ENCODE measurements at regions not wholly inside any gene's neighbourhood (a gene's known extent, or its start where the extent isn't known, plus 50 kb on each side); places are given as distances from the start of the nearest gene placed in this dataset.

DNA sequence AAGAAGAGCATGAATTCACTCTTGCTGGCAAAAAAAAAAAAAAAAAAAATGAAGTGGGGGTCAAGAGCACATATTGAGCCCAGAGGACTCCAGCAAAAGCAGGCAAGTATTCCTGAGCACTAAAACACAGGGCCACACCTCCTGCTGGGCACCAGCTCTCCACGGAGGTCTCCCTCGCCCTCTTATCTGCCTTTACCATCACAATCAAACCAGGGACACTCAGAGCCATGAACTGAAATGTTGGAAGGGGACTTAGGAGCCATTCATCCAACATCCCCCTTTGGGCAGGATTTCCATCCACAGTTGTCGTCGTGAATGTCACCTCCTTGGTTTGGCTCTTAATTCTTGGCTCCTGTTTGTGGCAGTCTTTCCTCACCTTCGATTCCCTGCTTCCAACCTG is 89.8 kb upstream of the GNAO1 start:
- Histone ChIP-seq H3K27ac (ENCODE audit: low read depth, low read length) (no peak overlapping the region), H3K4me3 (ENCODE audit: low read depth, low read length) (no peak overlapping the region)
- DNase-seq (ENCODE audit: low read depth in 4 of 6, low spot score in 6 of 6), result no peak

DNA sequence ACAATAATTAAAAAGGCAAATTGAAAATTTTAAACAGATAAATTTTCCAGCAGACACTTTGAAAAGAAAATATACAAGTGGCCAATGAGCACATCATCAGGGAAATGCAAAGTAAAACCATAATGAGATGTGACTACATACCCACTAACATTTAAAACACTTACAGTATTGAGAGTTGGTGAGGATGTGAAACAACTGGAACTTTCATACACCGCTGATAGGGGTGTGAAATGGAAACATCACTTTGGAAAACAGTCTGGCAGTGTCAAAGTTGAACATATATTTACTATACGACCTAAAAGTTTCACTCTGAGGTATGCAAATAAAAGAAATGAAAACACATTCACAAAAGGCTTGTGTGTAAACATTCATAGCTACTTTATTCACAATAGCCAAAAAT is 94.0 kb upstream of the GNAO1 start:
- no peak overlapping the region for H3K27ac ChIP-seq (ENCODE audit: low read depth, low read length)
- peaks cover 9% of the 10 kb centered on the region for H3K4me1 ChIP-seq (ENCODE audit: control insufficient read depth, insufficient read depth, low read length)
- no peaks in the 10 kb centered on the region for H3K9me3 ChIP-seq (ENCODE audit: control insufficient read depth, insufficient read depth, low read length)
- WGBS (ENCODE audit: insufficient coverage), result no CpG with 5 or more reads among the region's 2 CpGs
- DNase-seq (ENCODE audit: low read depth in 4 of 6, low spot score in 6 of 6), result no peak
- no peak overlapping the region for H3K4me3 ChIP-seq (ENCODE audit: low read depth, low read length)
- H3K36me3 ChIP-seq (ENCODE audit: control insufficient read depth, insufficient read depth, low read length), result no peaks in the 10 kb centered on the region
- no peaks in the 10 kb centered on the region for H3K27me3 ChIP-seq (ENCODE audit: control insufficient read depth, insufficient read depth, low read length)

More for the DNA sequence above, 89.8 kb upstream of the GNAO1 start:
- H3K4me1 ChIP-seq (ENCODE audit: control insufficient read depth, insufficient read depth, low read length), result peaks cover 19% of the 10 kb centered on the region
- H3K36me3 ChIP-seq (ENCODE audit: control insufficient read depth, insufficient read depth, low read length), result no peaks in the 10 kb centered on the region
- 65% methylated on average over 5 of the region's 5 CpGs for WGBS (ENCODE audit: insufficient coverage)
- H3K9me3 ChIP-seq (ENCODE audit: control insufficient read depth, insufficient read depth, low read length), result no peaks in the 10 kb centered on the region
- no peaks in the 10 kb centered on the region for H3K27me3 ChIP-seq (ENCODE audit: control insufficient read depth, insufficient read depth, low read length)

DNA sequence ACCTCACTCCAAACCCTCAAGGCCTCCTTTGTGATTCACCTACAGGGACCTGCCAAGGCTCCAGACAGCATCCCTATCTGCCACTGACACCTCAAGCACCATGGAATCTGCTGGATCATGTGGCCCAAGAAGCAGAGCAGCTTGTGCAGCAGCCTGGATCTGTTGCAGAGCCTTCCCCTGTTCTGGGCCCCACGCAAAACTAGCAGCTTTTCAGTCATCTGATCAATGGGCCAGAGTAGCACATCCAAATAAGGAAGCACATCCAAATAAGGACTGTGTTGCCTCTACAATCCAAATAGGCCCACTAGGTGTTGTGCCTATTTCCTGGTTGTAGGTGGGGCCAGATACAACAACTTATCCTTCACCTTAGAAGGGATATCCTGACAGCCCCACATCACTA is 97.1 kb upstream of the GNAO1 start:
- H3K9me3 ChIP-seq (ENCODE audit: control insufficient read depth, insufficient read depth, low read length), result no peaks in the 10 kb centered on the region
- H3K27me3 ChIP-seq (ENCODE audit: control insufficient read depth, insufficient read depth, low read length), result no peaks in the 10 kb centered on the region
- no peak overlapping the region for H3K27ac ChIP-seq (ENCODE audit: low read depth, low read length)
- no peak overlapping the region for H3K4me3 ChIP-seq (ENCODE audit: low read depth, low read length)
- no peak for DNase-seq (ENCODE audit: low read depth in 4 of 6, low spot score in 6 of 6)
- H3K36me3 ChIP-seq (ENCODE audit: control insufficient read depth, insufficient read depth, low read length), result no peaks in the 10 kb centered on the region
- 86% methylated on average over 1 of the region's 1 CpG for WGBS (ENCODE audit: insufficient coverage)
- H3K4me1 ChIP-seq (ENCODE audit: control insufficient read depth, insufficient read depth, low read length), result no peaks in the 10 kb centered on the region

DNA sequence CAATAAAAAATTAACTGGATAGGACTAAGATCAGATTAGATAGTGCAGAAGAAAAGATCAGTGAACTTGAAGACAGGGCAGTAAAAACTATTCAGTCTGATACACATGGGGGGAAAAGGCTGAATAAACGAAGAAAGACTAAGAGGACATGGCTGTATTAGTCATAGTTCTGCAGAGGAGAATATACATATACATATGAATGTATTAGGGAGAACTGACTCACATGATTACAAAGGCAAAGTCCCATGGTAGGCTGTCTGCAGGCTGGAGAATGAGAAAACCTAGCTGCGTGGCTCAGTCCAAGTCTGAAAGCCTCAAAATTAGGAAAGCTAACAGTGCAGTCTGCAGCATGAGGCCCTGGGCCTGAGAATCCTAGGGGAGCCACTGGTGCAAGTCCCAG is 98.2 kb upstream of the GNAO1 start:
- Histone ChIP-seq H3K36me3 (ENCODE audit: control insufficient read depth, insufficient read depth, low read length) (no peaks in the 10 kb centered on the region), H3K4me1 (ENCODE audit: control insufficient read depth, insufficient read depth, low read length) (no peaks in the 10 kb centered on the region), H3K27me3 (ENCODE audit: control insufficient read depth, insufficient read depth, low read length) (no peaks in the 10 kb centered on the region), H3K4me3 (ENCODE audit: low read depth, low read length) (no peak overlapping the region), H3K27ac (ENCODE audit: low read depth, low read length) (no peak overlapping the region), H3K9me3 (ENCODE audit: control insufficient read depth, insufficient read depth, low read length) (no peaks in the 10 kb centered on the region)
- 94% methylated on average over 1 of the region's 2 CpGs for WGBS (ENCODE audit: insufficient coverage)
- no peak for DNase-seq (ENCODE audit: low read depth in 4 of 6, low spot score in 6 of 6)

GRCh38 chr16:56090076-56090475 is 101.2 kb upstream of the GNAO1 start:
- H3K27ac ChIP-seq (ENCODE audit: low read depth, low read length), result no peak overlapping the region
- H3K27me3 ChIP-seq (ENCODE audit: control insufficient read depth, insufficient read depth, low read length), result no peaks in the 10 kb centered on the region
- DNase-seq (ENCODE audit: low read depth in 4 of 6, low spot score in 6 of 6), result no peak
- no peaks in the 10 kb centered on the region for H3K36me3 ChIP-seq (ENCODE audit: control insufficient read depth, insufficient read depth, low read length)
- 86% methylated on average over 1 of the region's 2 CpGs for WGBS (ENCODE audit: insufficient coverage)
- H3K4me3 ChIP-seq (ENCODE audit: low read depth, low read length), result no peak overlapping the region
- no peaks in the 10 kb centered on the region for H3K4me1 ChIP-seq (ENCODE audit: control insufficient read depth, insufficient read depth, low read length)
- H3K9me3 ChIP-seq (ENCODE audit: control insufficient read depth, insufficient read depth, low read length), result no peaks in the 10 kb centered on the region

- Histone ChIP-seq H3K4me3 (ENCODE audit: low read depth, low read length) (no peak overlapping the region), H3K9me3 (ENCODE audit: control insufficient read depth, insufficient read depth, low read length) (no peaks in the 10 kb centered on the region), H3K4me1 (ENCODE audit: control insufficient read depth, insufficient read depth, low read length) (no peaks in the 10 kb centered on the region), H3K36me3 (ENCODE audit: control insufficient read depth, insufficient read depth, low read length) (no peaks in the 10 kb centered on the region), H3K27me3 (ENCODE audit: control insufficient read depth, insufficient read depth, low read length) (no peaks in the 10 kb centered on the region), H3K27ac (ENCODE audit: low read depth, low read length) (no peak overlapping the region)
- no peak for DNase-seq (ENCODE audit: low read depth in 4 of 6, low spot score in 6 of 6)
- WGBS (ENCODE audit: insufficient coverage), result 92% methylated on average over 3 of the region's 6 CpGs
These were observed 103.7 kb upstream of the GNAO1 start for GRCh38 chr16:56087626-56088025.

- H3K36me3 ChIP-seq (ENCODE audit: control insufficient read depth, insufficient read depth, low read length), result no peaks in the 10 kb centered on the region
- H3K27ac ChIP-seq (ENCODE audit: low read depth, low read length), result no peak overlapping the region
- no peaks in the 10 kb centered on the region for H3K9me3 ChIP-seq (ENCODE audit: control insufficient read depth, insufficient read depth, low read length)
- H3K4me3 ChIP-seq (ENCODE audit: low read depth, low read length), result no peak overlapping the region
- 100% methylated on average over 2 of the region's 2 CpGs for whole genome bisulfite sequencing (ENCODE audit: insufficient coverage)
- H3K27me3 ChIP-seq (ENCODE audit: control insufficient read depth, insufficient read depth, low read length), result no peaks in the 10 kb centered on the region
- no peaks in the 10 kb centered on the region for H3K4me1 ChIP-seq (ENCODE audit: control insufficient read depth, insufficient read depth, low read length)
- no peak for DNase-seq (ENCODE audit: low read depth in 4 of 6, low spot score in 6 of 6)
These were observed 109.9 kb upstream of the GNAO1 start for GRCh38 chr16:56081371-56081770.

DNA sequence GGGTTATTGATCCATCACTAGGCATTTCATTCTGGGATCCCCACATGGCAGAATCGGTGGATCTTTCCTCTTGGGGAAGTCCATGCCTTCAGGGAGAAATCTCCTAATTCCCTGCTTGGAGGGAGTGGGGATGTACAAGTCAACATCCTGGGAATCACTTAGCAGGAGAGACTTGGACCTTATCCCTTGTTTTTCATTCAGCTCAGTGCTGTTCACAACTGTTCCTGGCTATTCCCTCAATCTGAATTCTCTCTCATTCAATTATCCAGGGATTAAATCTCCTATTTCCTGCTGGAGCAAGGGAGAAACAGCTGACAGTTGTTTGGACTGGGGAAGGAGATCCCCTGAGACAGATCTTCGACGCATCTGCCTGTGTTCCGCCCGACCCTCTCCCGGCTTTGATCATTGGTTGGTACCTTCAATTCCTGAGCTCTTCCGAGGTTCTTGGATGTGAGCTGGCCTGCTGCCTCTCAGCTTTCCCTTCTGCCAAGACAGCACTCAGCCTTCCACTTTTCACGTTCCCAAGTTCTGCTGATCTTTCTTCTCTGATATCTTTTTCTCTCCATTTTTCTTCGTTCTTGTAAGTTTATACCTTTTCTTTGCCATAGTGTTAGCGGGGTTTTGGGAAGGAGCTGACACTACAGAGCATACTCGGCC is 115.4 kb upstream of the GNAO1 start:
- WGBS (ENCODE audit: insufficient coverage), result 68% methylated on average over 8 of the region's 11 CpGs
- no peak overlapping the region for H3K27ac ChIP-seq (ENCODE audit: low read depth, low read length)
- no peaks in the 10 kb centered on the region for H3K36me3 ChIP-seq (ENCODE audit: control insufficient read depth, insufficient read depth, low read length)
- no peaks in the 10 kb centered on the region for H3K4me1 ChIP-seq (ENCODE audit: control insufficient read depth, insufficient read depth, low read length)
- H3K9me3 ChIP-seq (ENCODE audit: control insufficient read depth, insufficient read depth, low read length), result no peaks in the 10 kb centered on the region
- H3K4me3 ChIP-seq (ENCODE audit: low read depth, low read length), result no peak overlapping the region
- H3K27me3 ChIP-seq (ENCODE audit: control insufficient read depth, insufficient read depth, low read length), result no peaks in the 10 kb centered on the region
- peak in 2 of 6 donors; percentile 12 to 30 for DNase-seq (ENCODE audit: low read depth in 4 of 6, low spot score in 6 of 6)

DNA sequence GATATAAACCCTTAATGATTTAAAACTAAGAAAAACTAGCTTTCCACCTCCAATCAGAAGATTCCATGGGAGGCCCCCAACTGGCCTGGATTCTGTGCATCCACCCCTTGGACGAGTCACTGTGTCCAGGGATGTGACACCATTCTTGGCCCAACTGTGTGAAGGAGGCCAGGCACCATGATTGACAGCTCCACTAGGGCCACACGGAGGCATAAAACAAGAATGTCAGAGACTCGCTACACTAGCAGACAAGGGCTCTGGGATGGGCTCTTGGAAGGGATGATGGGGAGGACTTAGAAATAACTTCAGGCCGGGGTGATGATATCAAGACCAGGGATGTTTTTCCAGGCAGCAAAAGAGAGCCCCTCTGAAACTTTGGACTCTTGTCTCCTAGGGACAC is 117.8 kb upstream of the GNAO1 start:
- no peak overlapping the region for H3K4me3 ChIP-seq (ENCODE audit: low read depth, low read length)

DNA sequence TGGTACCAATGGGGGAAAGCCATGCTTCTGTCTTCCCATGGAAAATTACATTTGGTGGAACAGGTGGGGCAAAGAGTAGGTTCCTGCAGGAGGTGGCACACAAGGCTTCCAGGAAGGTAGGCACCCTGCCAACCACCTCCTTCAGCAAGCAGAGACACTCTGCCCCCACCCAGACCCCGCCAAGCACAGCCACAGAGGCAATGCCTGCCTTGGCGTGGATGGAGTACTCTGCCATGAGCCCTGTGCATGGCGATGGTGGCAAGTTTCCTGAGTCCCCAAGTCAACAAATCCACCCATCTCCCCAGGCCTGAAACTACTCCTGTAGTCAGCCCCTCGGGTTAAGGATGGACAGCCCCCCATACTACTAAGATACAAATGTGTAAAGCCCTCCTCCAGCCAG is 119.2 kb upstream of the GNAO1 start:
- Histone ChIP-seq H3K27ac (ENCODE audit: low read depth, low read length) (no peak overlapping the region), H3K36me3 (ENCODE audit: control insufficient read depth, insufficient read depth, low read length) (no peaks in the 10 kb centered on the region), H3K9me3 (ENCODE audit: control insufficient read depth, insufficient read depth, low read length) (no peaks in the 10 kb centered on the region), H3K4me1 (ENCODE audit: control insufficient read depth, insufficient read depth, low read length) (no peaks in the 10 kb centered on the region), H3K4me3 (ENCODE audit: low read depth, low read length) (no peak overlapping the region), H3K27me3 (ENCODE audit: control insufficient read depth, insufficient read depth, low read length) (no peaks in the 10 kb centered on the region)
- WGBS (ENCODE audit: insufficient coverage), result 91% methylated on average over 4 of the region's 4 CpGs
- DNase-seq (ENCODE audit: low read depth in 4 of 6, low spot score in 6 of 6), result no peak

More for the DNA sequence above, 117.8 kb upstream of the GNAO1 start:
- 88% methylated on average over 3 of the region's 4 CpGs for WGBS (ENCODE audit: insufficient coverage)
- Histone ChIP-seq H3K9me3 (ENCODE audit: control insufficient read depth, insufficient read depth, low read length) (no peaks in the 10 kb centered on the region), H3K36me3 (ENCODE audit: control insufficient read depth, insufficient read depth, low read length) (no peaks in the 10 kb centered on the region), H3K4me1 (ENCODE audit: control insufficient read depth, insufficient read depth, low read length) (no peaks in the 10 kb centered on the region), H3K27ac (ENCODE audit: low read depth, low read length) (no peak overlapping the region), H3K27me3 (ENCODE audit: control insufficient read depth, insufficient read depth, low read length) (no peaks in the 10 kb centered on the region)
- DNase-seq (ENCODE audit: low read depth in 4 of 6, low spot score in 6 of 6), result no peak
